Fibroblast of lung (primary cell): ENCODE measurements at regions not wholly inside any gene's neighbourhood (a gene's known extent, or its start where the extent isn't known, plus 50 kb on each side); places are given as distances from the start of the nearest gene placed in this dataset.
"Not testable (repeated sequence)": the region's sequence is repeated elsewhere in the genome, so short reads cannot be mapped to it uniquely, and the experiment has no call there.

Experiments
- DNase-seq, 2 donors: peaks; one replicate each; pipeline versions ENCODE4 v3.0.0 to v3.0.0-alpha.2; 2010; ENCODE audit warnings: low read depth in 2 of 2
- H2AFZ ChIP-seq: 2 replicates; pipeline ENCODE4 v1.5.1; 2012; ENCODE audit warnings: low read length, control low read depth, inconsistent platforms
- H3K27ac ChIP-seq: 2 replicates; pipeline ENCODE4 v1.5.1; 2011; ENCODE audit warnings: low read length, control low read depth; ENCODE audit not compliant: insufficient read depth
- H3K27me3 ChIP-seq: 2 replicates; pipeline ENCODE4 v1.5.1; 2011; ENCODE audit warnings: mild to moderate bottlenecking, low read length; ENCODE audit not compliant: control insufficient read depth, insufficient read depth
- H3K36me3 ChIP-seq: 2 replicates; pipeline ENCODE4 v1.5.1; 2011; ENCODE audit warnings: low read length; ENCODE audit not compliant: control insufficient read depth, insufficient read depth
- H3K4me1 ChIP-seq: 2 replicates; pipeline ENCODE4 v1.5.1; 2011; ENCODE audit warnings: low read length; ENCODE audit not compliant: control insufficient read depth, insufficient read depth; ENCODE audit errors: extremely low read depth
- H3K4me2 ChIP-seq: 2 replicates; pipeline ENCODE4 v1.5.1; 2011; ENCODE audit warnings: low read length, control low read depth; ENCODE audit not compliant: insufficient read depth; ENCODE audit errors: extremely low read depth
- H3K4me3 ChIP-seq, 4 experiments: fragments of 200-600 bp in 1 of 4; sonication (generic) in 1 of 4; replicated peaks in 1 of 4; 2 replicates each; pipeline ENCODE4 v1.5.1; 2011 to 2016; ENCODE audit warnings: low read length in 4 of 4, low read depth in 3 of 4, mild to moderate bottlenecking in 3 of 4, control low read depth in 2 of 4, inconsistent platforms in 1 of 4, mixed read lengths in 1 of 4; ENCODE audit not compliant: insufficient read depth in 1 of 4; ENCODE audit errors: control extremely low read depth in 1 of 4
- H3K79me2 ChIP-seq: 2 replicates; pipeline ENCODE4 v1.5.1; 2012; ENCODE audit warnings: mild to moderate bottlenecking, low read length, inconsistent platforms; ENCODE audit not compliant: control insufficient read depth, insufficient read depth
- H3K9ac ChIP-seq: 2 replicates; pipeline ENCODE4 v1.5.1; 2011; ENCODE audit warnings: mild to moderate bottlenecking, low read length, control low read depth; ENCODE audit not compliant: insufficient read depth
- H3K9me3 ChIP-seq: 2 replicates; pipeline ENCODE4 v1.5.1; 2012; ENCODE audit warnings: low read depth, low read length; ENCODE audit not compliant: control insufficient read depth, insufficient read depth
- H4K20me1 ChIP-seq: 2 replicates; pipeline ENCODE4 v1.5.1; 2011; ENCODE audit warnings: low read length; ENCODE audit not compliant: control insufficient read depth, insufficient read depth; ENCODE audit errors: extremely low read depth
- CTCF ChIP-seq, 2 donors: IDR thresholded peaks in 1 of 2; conservative IDR thresholded peaks in 1 of 2; 1 replicate in 1 of 2; 2 replicates in 1 of 2; pipeline ENCODE4 v1.5.1; 2011 to 2012; ENCODE audit warnings: low read length in 2 of 2, control low read depth in 1 of 2, inconsistent platforms in 1 of 2, low read depth in 1 of 2, mild to moderate bottlenecking in 1 of 2
- EZH2 ChIP-seq: IDR thresholded peaks from 2 replicates; pipeline ENCODE4 v1.5.1; 2012; ENCODE audit warnings: low read length, control low read depth, mild to moderate bottlenecking; ENCODE audit errors: missing control alignments

GRCh38 chr10:8412541-8412940 is 358.1 kb downstream of the GATA3 start:
- no peaks in the 10 kb centered on the region for H3K4me1 ChIP-seq
- H3K9me3 ChIP-seq = no peaks in the 10 kb centered on the region
- H3K27ac ChIP-seq = no peak overlapping the region
- H3K27me3 ChIP-seq = no peaks in the 10 kb centered on the region
- no peak for DNase-seq
- no peak overlapping the region for H2AFZ ChIP-seq
- H3K9ac ChIP-seq = no peak overlapping the region
- no peaks in the 10 kb centered on the region for H3K79me2 ChIP-seq
- H3K4me2 ChIP-seq = no peak overlapping the region
- no peak for TF ChIP-seq CTCF (conservative IDR thresholded peaks at IDR 0.05 in 1 of 2, IDR thresholded peaks at IDR 0.05 in 1 of 2; ENCODE audit: low read depth in 1 of 2, low read length in 2 of 2)
- no peak for TF ChIP-seq EZH2
- no peaks in the 10 kb centered on the region for H3K36me3 ChIP-seq
- H4K20me1 ChIP-seq = no peaks in the 10 kb centered on the region
- H3K4me3 ChIP-seq = no peak overlapping the region

GRCh38 chr10:8415029-8415428 is 360.5 kb downstream of the GATA3 start:
- H3K79me2 ChIP-seq, H3K4me3 ChIP-seq, DNase-seq, H3K36me3 ChIP-seq, H3K9me3 ChIP-seq, H2AFZ ChIP-seq, H3K4me1 ChIP-seq, H3K27ac ChIP-seq, H4K20me1 ChIP-seq, H3K27me3 ChIP-seq, H3K9ac ChIP-seq, H3K4me2 ChIP-seq: not testable (repeated sequence)

- no peak for TF ChIP-seq CTCF (conservative IDR thresholded peaks at IDR 0.05 in 1 of 2, IDR thresholded peaks at IDR 0.05 in 1 of 2; ENCODE audit: low read depth in 1 of 2, low read length in 2 of 2)
- no peak for TF ChIP-seq EZH2
- no peak overlapping the region for H3K4me2 ChIP-seq
Measured at GRCh38 chr10:8416192-8416701, 361.8 kb downstream of the GATA3 start.

More at GRCh38 chr10:8416192-8416701, 361.8 kb downstream of the GATA3 start:
- Histone ChIP-seq H3K36me3 (no peaks in the 10 kb centered on the region), H3K27me3 (no peaks in the 10 kb centered on the region), H3K79me2 (no peaks in the 10 kb centered on the region), H3K4me1 (no peaks in the 10 kb centered on the region), H2AFZ (no peak overlapping the region), H3K27ac (no peak overlapping the region), H3K9me3 (no peaks in the 10 kb centered on the region), H3K9ac (no peak overlapping the region), H4K20me1 (no peaks in the 10 kb centered on the region), H3K4me3 (no peak overlapping the region)
- peak in 1 of 2 donors; percentile 51 for DNase-seq
